ENCODE measurements at regions not wholly inside any gene's neighbourhood (a gene's known extent, or its start where the extent isn't known, plus 50 kb on each side); places are given as distances from the start of the nearest gene placed in this dataset.
"Not testable (repeated sequence)": the region's sequence is repeated elsewhere in the genome, so short reads cannot be mapped to it uniquely, and the experiment has no call there.

DNA sequence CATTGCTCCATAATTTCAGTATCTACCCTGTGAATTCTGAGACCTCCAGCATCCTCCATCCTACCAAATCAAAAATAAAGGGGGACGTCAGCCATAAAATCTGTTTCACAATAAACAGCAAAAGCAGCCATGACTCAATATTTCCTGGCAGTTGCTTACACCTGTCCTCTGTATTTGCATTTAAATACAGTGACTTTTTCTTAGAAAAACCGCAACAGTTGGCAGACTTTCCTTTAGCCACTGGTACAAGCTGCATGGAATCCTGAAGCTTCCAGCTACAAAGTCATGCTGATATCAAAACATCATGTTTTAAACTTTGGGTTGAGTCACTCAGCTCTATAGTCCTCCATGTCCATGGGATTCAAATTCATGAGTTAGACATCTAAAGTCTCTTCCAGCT, 278.0 kb upstream of the KAZN start:
- FAIRE-seq: no peak

DNA sequence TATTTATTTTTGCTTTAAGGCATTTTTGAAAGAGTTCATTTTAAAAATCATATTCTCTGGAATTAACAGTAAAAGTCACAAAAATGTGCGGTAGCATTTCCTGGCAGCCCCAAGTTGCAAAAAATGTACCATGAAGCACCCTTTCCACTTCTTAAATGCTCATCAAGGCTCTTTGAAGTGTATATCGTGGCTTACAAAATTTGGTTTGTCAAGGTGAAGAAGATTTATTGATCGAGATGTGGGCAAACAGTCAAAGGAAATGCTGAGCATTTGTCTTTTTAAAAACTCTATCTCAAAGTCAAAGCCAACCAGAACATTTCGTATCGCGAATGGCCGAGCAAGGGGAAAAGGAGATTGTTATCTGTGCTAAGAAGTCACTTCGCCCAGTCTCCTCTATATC, 277.5 kb upstream of the KAZN start:
- no peak for FAIRE-seq

DNA sequence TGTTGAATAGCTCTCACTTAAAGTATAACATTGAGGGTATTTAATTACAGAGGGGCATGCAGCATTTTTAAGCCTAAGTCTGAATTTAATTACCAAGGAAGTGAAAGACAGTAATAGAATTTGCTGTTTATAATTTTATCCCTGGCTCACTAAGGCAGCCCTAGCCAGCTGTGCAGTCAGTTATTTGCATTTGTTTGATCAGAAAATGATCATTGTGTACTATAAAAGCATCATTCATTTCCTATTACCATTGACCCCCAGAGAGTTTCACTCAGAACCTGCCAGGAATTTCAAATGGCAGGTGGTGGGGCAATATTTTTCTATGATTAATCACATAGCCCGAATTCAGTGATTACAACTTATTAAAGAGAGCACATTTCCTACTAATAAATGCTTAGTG, 277.1 kb upstream of the KAZN start:
- no peak for FAIRE-seq

DNA sequence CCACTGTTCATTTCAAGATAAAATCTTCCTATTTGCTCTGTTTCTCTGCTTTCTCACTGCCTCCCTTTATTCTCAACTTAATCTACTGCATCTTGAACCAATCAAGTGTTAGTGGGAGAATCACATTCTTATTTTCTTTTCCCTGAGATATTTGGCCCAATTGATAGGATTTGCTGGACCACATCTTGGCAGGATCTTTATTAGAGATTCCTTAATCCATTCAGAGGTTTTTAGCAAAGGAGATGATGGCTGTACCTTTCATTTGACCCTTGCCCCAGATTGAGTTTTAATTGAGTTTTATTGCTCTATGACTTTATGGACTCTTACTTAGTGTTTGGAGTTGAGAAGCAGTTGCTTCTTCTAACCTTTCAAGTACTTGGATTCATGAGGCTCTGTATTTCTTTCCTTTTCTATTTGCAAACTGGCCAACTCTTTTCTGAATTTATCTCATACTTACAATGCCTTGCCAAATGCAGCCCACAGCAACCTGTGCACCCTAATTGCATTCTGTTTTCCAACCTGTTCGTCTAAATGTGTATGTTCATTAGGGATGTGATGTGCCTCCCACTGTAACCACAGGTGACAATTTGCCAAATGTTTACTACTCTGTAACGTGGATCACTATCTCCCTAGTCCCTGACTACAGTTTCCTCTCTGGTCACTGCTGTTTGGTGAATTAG, 274.8 kb upstream of the KAZN start:
- no peak for FAIRE-seq

DNA sequence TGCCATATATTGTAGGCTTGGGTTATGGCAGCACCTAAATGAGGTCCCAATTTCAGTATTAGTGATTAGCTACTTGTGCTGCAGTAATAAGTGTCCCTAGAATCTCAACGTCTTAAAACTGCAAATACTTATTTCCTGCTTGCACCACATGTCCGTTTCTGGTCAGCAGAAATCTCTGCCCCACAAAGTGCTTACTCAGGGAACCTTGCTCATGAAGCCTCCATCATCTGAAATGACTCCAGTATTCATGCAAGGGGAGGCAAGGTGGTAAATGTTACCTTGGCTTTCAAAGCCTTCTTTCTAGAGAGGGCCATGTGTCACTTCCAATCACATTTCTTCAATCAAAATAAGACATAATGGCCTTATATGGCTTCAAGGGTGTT, 274.2 kb upstream of the KAZN start:
- no peak for FAIRE-seq

DNA sequence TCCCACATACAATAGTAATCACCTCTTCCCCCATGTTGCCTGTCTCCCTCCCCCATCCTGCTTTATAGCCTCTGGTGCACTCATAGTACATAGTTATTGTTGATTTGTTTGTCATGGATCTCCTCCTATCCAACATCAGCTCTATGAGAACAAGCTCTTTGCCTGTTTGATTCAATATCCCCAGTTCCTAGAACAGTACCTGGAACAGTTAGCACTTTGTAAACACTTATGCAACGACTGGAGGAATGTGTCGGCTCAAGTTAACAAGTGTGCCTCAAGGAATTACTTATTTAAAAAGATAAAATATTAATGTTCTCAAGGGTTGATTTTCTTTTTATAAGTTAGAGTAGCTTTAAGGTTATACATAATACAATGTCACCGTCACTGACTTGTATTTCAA, 271.6 kb upstream of the KAZN start:
- FAIRE-seq: no peak

DNA sequence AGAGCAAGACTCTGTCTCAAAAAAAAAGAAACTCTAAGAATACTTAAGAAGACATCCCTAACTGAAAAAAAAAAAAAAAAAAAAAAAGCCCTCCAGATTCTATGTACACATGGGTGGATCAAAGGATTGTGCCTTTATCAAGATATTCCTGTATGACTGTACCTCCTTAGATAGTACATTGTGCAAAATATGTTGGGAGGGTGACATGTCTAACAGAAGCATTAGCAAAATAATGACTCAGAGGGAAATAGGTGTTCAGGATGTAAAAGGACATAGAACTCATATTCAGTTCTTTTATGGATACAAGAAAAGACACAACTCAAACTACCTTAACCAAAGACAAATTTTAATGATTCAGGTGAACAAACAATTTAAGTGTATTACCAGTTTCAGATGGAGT, 269.8 kb upstream of the KAZN start:
- FAIRE-seq: no peak

DNA sequence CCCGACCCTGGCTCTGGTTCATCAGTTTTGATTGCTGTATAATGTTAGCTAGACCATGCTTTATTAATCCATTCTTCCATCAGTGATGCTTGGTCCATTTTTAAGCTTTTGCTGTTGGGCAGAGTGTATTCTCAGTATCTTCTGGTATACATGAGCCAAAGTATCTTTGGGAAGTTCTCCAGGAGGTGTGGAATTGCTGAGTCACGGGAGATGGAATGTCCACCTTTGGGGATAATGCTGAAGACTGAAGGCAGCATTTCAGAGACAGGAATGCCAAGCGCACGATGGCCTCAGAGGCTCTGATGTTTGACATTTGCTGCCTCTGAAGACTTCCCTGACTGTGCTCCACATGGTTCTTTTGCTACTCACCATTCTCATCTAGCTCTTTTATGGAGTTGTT, 266.3 kb upstream of the KAZN start:
- FAIRE-seq: no peak

DNA sequence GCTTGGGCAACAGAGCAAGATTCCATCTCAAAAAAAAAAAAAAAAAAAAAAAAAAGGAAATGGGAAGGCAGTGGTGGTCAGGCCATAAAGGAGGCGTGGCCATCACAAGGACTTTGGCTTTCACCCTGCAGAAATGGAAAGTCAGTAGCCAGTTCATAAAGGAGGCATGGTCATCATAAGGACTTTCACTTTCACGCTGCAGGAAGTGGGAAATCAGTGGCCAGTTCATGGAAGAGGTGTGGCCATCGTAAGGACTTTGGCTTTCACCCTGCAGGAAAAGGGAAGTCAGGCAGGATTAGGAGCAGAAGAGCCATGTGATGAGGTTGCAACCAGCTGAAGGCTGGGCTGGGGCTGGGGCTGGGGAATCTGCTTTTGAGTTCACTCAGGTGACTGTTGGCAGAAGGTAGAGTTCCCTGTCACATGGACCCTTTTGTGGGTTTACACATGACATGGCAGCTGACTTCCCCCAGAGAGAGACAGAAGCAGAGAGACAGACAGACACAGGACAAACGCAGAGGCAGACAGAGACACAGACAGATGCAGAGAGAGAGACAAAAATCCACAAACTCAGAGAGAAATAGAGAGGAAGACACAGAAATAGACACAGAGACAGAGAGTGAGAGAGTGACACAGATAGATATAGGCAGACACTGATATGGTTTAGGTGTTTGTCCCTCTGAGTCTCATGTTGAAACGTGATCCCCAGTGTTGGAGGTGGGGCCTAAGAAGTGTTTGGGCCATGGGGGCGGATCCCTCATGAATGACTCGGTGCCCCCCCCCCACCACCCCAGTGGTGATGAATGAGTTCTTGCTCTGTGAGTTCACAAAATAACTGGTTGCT, 263.9 kb upstream of the KAZN start:
- no peak for FAIRE-seq

DNA sequence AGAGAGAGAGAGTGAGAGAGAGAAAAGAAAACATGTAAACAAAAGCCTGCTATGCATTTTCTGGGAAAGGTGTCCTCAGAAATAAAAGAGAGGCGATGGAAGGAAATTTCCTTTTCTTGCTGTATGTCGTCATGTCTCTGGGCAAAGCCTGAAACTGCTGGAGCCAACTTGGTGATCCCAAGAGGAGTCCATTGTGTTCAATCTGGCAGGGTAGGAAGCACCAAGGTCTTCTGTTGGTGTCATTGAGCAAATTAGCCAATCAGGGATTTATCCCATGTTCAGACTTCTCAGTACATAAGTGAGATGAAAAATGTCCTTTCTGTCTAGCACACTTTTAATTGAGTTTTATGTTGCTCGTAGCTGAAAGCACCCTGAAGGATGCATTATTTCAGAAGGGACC, 260.0 kb upstream of the KAZN start:
- FAIRE-seq: no peak

DNA sequence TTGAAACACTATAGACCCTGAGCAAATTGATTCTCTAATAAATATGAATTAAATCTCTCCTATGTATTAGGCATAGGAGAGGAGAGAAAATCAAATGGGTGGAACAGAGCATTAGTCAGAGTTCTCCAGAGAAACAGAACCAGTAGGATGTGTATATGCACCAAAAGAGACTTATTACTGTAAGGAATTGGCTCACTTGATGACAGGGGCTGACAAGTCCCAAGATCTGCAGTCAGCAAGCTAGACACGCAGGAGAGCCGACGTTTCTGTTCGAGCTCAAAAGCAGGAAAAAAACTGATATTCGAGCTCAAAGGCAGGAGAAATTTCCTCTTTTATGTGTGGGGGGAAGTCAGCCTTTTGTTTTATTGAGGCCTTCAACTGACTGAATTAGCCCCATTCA, 259.2 kb upstream of the KAZN start:
- FAIRE-seq: no peak

DNA sequence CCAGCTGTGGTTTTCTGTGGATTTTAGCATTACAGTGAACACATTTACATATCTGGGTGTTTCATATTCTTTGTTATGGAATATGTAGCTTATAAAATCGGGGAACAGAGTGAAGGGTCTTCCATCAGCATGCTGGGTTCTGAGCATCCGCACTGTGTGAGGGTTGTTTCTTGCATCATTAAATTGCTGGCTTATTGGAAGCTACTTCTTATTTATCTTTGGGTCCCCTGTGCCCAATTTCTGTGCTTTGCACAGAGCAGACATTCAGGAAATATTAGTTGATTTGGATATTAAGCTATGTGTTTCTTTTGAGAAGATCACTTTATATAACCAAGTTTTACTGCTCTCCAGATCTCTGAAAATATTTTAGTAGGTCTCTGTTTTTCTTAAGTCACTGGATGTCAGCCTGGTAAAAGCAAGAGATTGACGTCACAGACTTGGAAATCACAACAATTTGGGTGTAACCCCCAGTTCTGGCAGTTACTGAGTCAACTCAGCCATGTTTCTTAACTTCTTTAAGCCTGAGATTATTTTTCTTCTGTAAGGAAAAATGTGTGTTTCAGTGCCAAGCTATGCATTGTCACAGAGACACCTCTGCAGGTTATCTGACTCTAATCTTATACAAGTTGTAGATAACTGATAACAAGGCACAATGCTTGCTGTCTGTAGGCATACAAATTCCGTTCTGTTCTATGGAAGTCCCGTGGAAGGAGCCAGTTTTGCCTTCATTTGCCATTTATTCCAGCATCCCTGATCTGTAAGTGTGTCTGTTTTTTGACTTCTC, 258.3 kb upstream of the KAZN start:
- no peak for FAIRE-seq

DNA sequence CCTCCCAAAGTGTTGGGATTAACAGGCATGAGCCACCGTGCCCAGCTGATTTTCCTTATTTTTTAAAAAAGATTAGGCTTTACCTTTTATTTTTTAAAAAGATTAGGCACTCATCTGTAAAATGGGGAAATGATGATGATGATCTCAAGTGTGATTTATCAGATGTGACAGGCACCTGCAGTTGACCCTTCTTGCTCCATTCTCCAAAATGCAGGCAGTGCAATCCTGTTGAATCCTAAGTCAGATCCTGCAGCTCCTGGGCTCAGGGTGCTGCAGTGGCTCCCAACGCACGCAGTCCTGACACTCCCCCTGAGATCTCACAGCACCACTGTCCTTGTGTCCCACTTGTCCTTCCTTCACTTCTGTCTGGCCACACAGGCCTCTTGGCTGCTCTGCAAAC, 257.3 kb upstream of the KAZN start:
- FAIRE-seq: no peak

DNA sequence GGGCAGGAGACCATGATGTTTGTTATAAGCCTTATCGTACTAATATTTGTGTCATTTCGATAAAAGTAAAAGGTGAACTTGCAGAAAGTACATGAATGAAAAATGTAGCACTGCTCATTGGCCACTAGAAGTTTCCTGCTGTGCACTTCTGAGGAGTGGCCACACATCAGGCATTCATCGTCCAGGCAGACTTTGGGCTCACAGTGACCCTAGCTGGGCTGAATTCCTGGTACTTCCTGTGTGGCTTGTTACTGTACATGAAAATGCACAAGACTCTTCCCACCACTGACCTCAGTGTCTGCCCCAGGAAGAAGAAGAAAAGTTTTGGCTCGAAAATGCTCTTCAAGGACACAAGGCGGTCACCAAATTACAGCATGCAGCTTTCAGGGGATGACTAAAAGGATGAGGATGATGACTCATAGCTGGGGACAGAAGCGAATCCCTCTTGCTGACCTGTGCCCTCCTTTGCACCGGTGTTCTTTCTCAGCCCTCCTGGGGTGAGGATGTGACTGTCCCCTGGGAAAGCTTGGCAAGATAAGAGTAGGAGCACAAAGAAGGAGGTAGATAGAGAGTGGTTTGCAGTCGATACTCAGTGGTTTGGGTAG, 252.4 kb upstream of the KAZN start:
- FAIRE-seq: no peak

DNA sequence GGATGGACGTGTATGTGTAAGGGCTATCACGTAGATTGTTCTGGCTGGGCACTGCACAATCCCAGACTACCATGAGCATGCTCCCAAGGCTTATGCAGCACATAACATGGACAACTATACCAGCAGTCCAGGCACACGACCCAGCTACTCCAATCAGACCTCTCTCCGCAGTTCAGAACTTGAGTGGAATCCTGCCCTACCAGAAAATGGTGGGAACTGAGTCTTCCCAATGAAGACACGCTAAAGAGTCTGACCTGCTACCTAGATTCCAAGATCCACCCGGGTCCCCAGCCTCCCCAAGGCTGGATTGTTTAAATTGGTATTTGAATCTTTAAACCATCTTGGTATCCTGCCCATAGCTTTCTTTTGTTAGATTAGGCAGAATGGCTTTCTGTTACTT, 251.3 kb upstream of the KAZN start:
- no peak for FAIRE-seq

DNA sequence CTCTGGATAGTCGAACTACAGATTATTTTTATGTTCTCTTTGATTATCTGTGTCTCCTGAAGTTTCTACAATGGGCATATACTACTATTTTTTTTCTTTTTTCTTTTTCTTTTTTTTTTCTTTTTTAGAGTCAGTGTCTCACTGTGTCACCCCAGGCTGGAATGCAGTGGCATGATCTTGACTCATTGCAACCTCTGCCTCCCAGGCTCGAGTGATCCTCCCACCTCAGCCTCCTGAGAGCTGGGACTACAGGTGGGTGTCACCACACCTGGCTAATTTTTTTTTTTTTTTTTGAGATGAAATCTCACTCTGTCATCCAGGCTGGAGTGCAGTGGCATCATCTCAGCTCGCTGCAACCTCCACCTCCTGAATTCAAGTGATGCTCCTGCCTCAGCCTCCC, 250.7 kb upstream of the KAZN start:
- no peak for FAIRE-seq

DNA sequence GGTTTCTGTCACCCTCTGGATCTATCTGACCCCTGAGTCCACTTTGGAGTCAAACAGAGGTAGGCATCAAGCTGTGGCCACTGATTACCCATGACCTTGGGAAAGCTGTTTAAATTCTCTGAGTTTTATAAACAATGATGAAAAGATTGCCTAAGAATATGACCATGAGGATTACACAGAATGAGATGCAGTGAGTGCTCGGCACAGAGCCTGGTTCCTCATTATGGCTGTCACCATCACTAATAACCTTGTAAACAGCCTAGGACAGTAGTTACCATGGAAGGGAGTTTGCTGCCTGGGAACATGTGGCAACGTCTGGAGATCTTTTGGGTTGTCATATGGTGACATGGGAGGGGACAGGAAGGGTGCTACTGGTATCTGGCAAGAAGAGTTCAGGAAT, 248.3 kb upstream of the KAZN start:
- no peak for FAIRE-seq

DNA sequence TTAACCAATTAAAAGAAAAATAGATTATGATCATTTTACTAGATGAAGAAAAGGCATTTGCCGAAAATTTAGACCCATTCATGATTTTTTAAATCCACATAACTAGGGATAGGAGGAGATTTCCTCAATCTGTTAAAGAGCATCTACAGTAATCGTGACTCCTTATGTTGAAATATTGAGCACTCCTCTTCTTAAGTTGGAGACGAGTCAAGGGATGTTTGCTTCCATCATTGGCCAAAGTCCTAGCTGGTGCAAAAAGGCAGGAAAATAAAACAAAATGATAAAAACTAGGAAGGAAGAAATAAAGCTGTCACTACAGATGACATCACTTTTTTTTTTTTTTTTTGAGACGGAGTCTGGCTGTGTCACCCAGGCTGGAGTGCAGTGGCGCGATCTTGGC, 245.6 kb upstream of the KAZN start:
- FAIRE-seq: no peak

DNA sequence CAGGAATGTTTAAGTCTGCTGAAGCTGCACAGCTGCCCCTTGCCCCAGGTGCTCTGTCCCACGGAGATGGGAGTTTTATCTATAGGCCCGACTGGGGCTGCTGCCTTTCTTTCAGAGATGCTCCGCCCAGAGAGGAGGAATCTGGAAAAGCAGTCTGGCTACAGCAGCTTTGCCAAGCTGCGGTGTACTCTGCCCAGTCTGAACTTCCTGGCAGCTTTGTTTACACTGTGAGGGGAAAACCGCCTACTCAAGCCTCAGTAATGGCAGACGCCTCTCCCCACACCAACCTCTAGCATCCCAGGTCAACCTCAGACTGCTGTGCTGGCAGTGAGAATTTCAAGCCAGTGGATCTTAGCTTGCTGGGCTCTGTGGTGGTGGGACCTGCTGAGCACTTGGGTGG, 237.5 kb upstream of the KAZN start:
- not testable (repeated sequence) for FAIRE-seq

DNA sequence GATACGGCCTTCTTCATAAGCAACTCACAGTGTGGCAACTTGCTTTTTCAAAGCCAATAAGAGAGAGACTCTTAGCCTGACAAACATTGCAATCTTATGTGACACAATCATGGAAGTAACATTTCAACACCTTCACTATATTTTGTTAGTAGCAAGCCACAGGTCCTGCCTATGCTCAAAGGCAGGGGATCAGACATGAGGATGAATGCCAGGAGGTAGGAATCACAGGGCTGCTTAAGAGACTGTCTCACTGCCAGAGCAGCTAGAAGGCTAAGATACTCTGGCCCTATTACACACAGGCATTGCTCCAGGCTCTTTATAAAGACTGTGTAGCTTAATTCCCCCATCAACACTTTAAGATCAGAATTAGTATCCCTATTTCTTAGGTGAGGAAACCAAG, 236.2 kb upstream of the KAZN start:
- FAIRE-seq: no peak

DNA sequence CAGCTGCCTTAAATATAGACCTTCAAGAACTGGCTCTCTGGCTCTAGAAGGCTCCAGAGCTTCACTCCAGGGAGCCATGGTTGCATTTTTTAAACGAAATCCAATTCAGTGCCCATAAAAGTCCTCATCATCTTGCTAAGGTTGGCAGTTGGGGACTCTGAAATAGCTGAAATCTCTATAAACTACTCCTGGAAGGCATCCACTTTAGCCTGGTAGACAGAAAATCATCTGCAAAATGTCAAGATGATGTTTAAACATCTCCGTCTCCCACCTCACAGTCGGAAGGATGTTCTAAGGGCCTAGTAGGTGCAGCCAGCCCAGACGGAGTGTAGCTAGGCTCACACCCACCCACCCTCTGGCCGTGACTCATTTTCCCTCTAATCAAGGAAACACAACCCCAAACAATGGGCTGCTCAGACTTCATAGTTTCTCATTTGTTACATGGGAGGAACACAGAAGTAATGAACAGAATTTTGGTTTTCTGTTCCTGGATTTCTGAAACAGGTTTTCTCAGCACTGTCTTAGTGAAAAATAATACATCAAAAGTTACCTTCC, 235.4 kb upstream of the KAZN start:
- no peak for FAIRE-seq

DNA sequence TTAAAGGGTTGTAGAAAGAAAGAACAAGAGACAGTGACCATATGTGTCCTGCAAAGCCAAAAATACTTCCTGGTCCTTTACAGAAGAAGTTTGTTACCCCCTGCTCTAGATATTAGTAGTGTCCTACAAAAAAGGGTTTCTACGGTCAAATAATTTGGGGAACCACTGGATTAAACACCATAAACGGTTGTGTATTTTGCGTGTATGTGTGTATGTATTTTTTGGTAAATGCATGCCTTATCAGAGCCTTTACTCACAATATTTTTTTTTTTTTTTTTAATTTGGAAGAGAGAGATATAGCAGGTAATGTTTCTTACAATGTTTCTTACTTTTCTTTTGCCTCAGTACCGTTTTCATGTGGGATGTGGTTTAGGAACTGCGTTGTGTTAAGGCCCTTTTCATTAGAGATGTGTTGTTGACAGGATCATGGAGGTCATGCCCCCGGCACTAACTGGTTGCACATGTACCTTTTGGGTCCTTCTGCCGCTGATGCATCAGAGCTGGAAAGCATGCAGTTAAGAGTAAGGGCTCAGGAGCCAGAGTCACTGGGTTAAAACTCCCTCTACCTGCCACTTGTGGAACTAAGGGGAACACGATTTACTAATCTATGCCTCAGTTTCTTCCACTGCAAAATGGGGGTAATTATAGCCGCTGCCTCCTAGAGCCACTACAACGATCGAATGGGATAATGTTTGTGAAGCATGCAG, 234.6 kb upstream of the KAZN start:
- no peak for FAIRE-seq

Measured in endometrium (tissue), 2 donors.